HepG2 (cell line): ENCODE measurements at regions not wholly inside any gene's neighbourhood (a gene's known extent, or its start where the extent isn't known, plus 50 kb on each side); places are given as distances from the start of the nearest gene placed in this dataset.
A peak's percentile ranks its signal among the peaks of the same experiment; 100 is the strongest.

Experiments
- ATAC-seq: fragments of 200-7000 bp; cut with Tn5 transposase; 3 replicates; pipeline ENCODE4 v1.9.1; 2020; ENCODE audit warnings: mild to moderate bottlenecking, moderate library complexity
- BruUV-seq: library from RNA; stranded (reverse); fragments of 400-500 nt; replicated peaks from 2 replicates; lab custom pipeline; 2021; lab: Mats Ljungman, UMichigan
- CTCF ChIA-PET: fragments of 300-600 bp; formaldehyde crosslinking; extraction: SDS; loops from one replicate; lab custom pipeline; 2021; ENCODE audit warnings: low total read pairs, inconsistent platforms, low intra/inter-chr PET ratio; lab: Yijun Ruan, JAX
- POLR2A ChIA-PET: fragments of 350-600 bp; sonication (Branson Sonifier 250); formaldehyde crosslinking; loops from one replicate; lab custom pipeline; 2020; ENCODE audit warnings: antibody characterized with exemption, inconsistent platforms; lab: Yijun Ruan, JAX
- DNase-seq: peaks from one replicate; pipeline ENCODE4 v3.0.0-alpha.2; 2015; ENCODE audit warnings: low spot score
- FAIRE-seq: peaks from 3 replicates; lab custom pipeline; 2011; peaks lifted over from hg19 to GRCh38; lab: Jason Lieb, UNC
- H2AFZ ChIP-seq: one replicate; pipeline ENCODE4 v1.6.1; 2011; ENCODE audit warnings: low read length, inconsistent platforms
- H3K27ac ChIP-seq: fragments of 300-600 bp; 3 replicates; pipeline ENCODE4 v1.8.0; 2011; ENCODE audit warnings: mixed run types, mild to moderate bottlenecking, mixed read lengths, low read length, inconsistent platforms; ENCODE audit not compliant: insufficient read depth; ENCODE audit errors: extremely low read length
- H3K27me3 ChIP-seq, 2 experiments: fragments of 200-600 bp in 1 of 2; 2 replicates in 1 of 2; 3 replicates in 1 of 2; pipeline versions ENCODE4 v1.6.0 to v1.8.0; 2011; ENCODE audit warnings: low read length in 2 of 2, mild to moderate bottlenecking in 2 of 2, moderate library complexity in 2 of 2, inconsistent platforms in 1 of 2; ENCODE audit not compliant: insufficient read depth in 2 of 2, control insufficient read depth in 1 of 2
- H3K36me3 ChIP-seq, 2 experiments: fragments of 200-600 bp in 1 of 2; replicated peaks in 1 of 2; 2 replicates in 1 of 2; 3 replicates in 1 of 2; pipeline versions ENCODE4 v1.5.1 to v1.8.0; 2011; ENCODE audit warnings: low read length in 2 of 2, inconsistent platforms in 1 of 2; ENCODE audit not compliant: insufficient read depth in 2 of 2, control insufficient read depth in 1 of 2
- H3K4me1 ChIP-seq: 2 replicates; pipeline ENCODE4 v1.5.1; 2012; ENCODE audit warnings: low read length, inconsistent platforms; ENCODE audit not compliant: insufficient read depth
- H3K4me2 ChIP-seq: 2 replicates; pipeline ENCODE4 v1.6.0; 2011; ENCODE audit warnings: low read depth, low read length, inconsistent platforms
- H3K4me3 ChIP-seq, 3 experiments: fragments of 200-600 bp in 1 of 3; sonication (generic), shearing (Covaris generic) in 1 of 3; replicated peaks in 1 of 3; 2 replicates each; pipeline ENCODE4 v1.5.1; 2011 to 2016; ENCODE audit warnings: low read length in 3 of 3, inconsistent platforms in 2 of 3, low read depth in 2 of 3, mild to moderate bottlenecking in 2 of 3, control low read depth in 1 of 3, mixed read lengths in 1 of 3; ENCODE audit not compliant: insufficient read depth in 1 of 3
- H3K79me2 ChIP-seq: one replicate; pipeline ENCODE4 v1.6.1; 2011; ENCODE audit warnings: low read length, inconsistent platforms; ENCODE audit not compliant: insufficient read depth
- H3K9ac ChIP-seq: 2 replicates; pipeline ENCODE4 v1.6.0; 2011; ENCODE audit warnings: mild to moderate bottlenecking, low read depth, low read length, inconsistent platforms; ENCODE audit not compliant: insufficient read depth
- H3K9me3 ChIP-seq: 2 replicates; pipeline ENCODE4 v1.5.1; 2012; ENCODE audit warnings: mild to moderate bottlenecking, low read length
- H4K20me1 ChIP-seq: 2 replicates; pipeline ENCODE4 v1.6.0; 2011; ENCODE audit warnings: inconsistent platforms, mild to moderate bottlenecking, low read length, moderate library complexity; ENCODE audit not compliant: insufficient read depth
- PRDM10 ChIP-seq: sonication (generic); formaldehyde crosslinking; IDR thresholded peaks from 2 replicates; pipeline ENCODE4 v1.4.0; 2020; ENCODE audit warnings: low read depth, missing genetic modification reagents
- RCOR2 ChIP-seq: IDR thresholded peaks from 2 replicates; pipeline ENCODE4 v1.6.1; 2016; ENCODE audit warnings: missing biosample characterization, missing genetic modification reagents
- SOX13 ChIP-seq, 3 experiments: fragments of 450-650 bp in 1 of 3; sonication (generic) in 1 of 3; formaldehyde crosslinking in 1 of 3; IDR thresholded peaks in 2 of 3; conservative IDR thresholded peaks in 1 of 3; 2 replicates each; pipeline versions ENCODE4 v1.5.0 to v1.6.1; 2016 to 2020; ENCODE audit warnings: antibody characterized with exemption in 1 of 3, mild to moderate bottlenecking in 1 of 3, missing compliant biosample characterization in 1 of 3, missing genetic modification reagents in 1 of 3, moderate library complexity in 1 of 3
- TAF15 ChIP-seq: fragments of 200-400 bp; formaldehyde crosslinking; IDR thresholded peaks from one replicate; pipeline ENCODE4 v1.6.1; 2018; ENCODE audit warnings: mild to moderate bottlenecking, low read depth, low read length; ENCODE audit not compliant: poor library complexity, severe bottlenecking
- ZMYM2 ChIP-seq: sonication (generic); formaldehyde crosslinking; IDR thresholded peaks from 2 replicates; pipeline ENCODE4 v1.8.0; 2022; ENCODE audit warnings: mild to moderate bottlenecking, missing genetic modification reagents
- ZMYM3 ChIP-seq: sonication (generic); formaldehyde crosslinking; IDR thresholded peaks from 2 replicates; pipeline ENCODE4 v1.5.1; 2020; ENCODE audit warnings: mild to moderate bottlenecking, missing genetic modification reagents
- ZNF749 ChIP-seq: sonication (generic); formaldehyde crosslinking; IDR thresholded peaks from 2 replicates; pipeline ENCODE4 v1.8.0; 2022; ENCODE audit warnings: mild to moderate bottlenecking, missing genetic modification reagents, moderate library complexity, borderline replicate concordance
- WGBS: methylation state at CpG from one replicate; pipeline ENCODE4 v1.1.6; 2017; ENCODE audit warnings: low lambda C conversion rate; 5-methylcytosine and 5-hydroxymethylcytosine counted together
- in situ Hi-C: cut with HindIII; loops from 2 replicates; pipeline ENCODE4 v1.10.0; 2017; ENCODE audit warnings: low pct_unique_long_range_greater_than_20kb; ENCODE audit not compliant: extremely low pct_ligation_motif_present
- intact Hi-C: fragments of 100-400 bp; cut with micrococcal nuclease; formaldehyde crosslinking; loops from one replicate; pipeline ENCODE4 v1.10.0; 2022; ENCODE audit not compliant: unreplicated experiment

GRCh38 chr12:115558281-115558680, 719.2 kb downstream of the MED13L start (continued):
- no peak for TF ChIP-seq ZNF749 (CRISPR knock-in tag)
- TF ChIP-seq, all 625 proteins: peak for 0

DNA sequence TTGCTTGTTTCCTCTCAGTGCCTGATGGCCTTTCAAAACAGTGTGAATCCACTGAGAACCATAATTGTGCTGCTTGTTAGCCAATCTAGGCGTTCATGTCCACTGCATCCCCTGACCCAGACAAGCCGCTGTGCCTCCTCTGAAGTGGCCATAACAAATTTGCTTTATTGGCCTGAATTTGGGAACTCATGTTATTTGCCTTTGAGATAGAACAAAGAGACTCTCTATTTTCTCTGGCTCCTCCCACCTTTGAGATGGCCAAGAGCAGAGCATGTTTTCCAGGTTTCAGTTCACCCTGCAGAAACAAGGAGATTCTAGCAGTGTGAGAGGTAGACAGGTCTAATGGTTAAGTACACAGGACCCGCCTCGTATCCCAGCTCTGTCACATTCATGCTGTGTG, 723.9 kb downstream of the MED13L start:
- no peak overlapping the region for H2AFZ ChIP-seq
- DNase-seq (peak; percentile 66), FAIRE-seq (no peak), ATAC-seq (no peak)
- no peak overlapping the region for H3K4me2 ChIP-seq
- CTCF ChIA-PET = no interaction called here
- H3K36me3 ChIP-seq = no peaks in the 10 kb centered on the region
- POLR2A ChIA-PET = no interaction called here
- H4K20me1 ChIP-seq = no peaks in the 10 kb centered on the region
- H3K9me3 ChIP-seq = no peaks in the 10 kb centered on the region
- no peak overlapping the region for H3K4me3 ChIP-seq
- H3K9ac ChIP-seq = no peak overlapping the region
- BruUV-seq = no TSS peak
- no peak overlapping the region for H3K27ac ChIP-seq
- WGBS = 3% methylated on average over 4 of the region's 4 CpGs
- peaks cover 2 to 12% of the 10 kb centered on the region in 2 experiments; a peak in 2 of 5 replicates for H3K27me3 ChIP-seq
- H3K4me1 ChIP-seq = peaks cover 14% of the 10 kb centered on the region
- no peaks in the 10 kb centered on the region for H3K79me2 ChIP-seq
- in situ Hi-C loops = no loop called here
- intact Hi-C loops = no loop called here
- TF ChIP-seq SOX13 (IDR thresholded peaks at IDR 0.05) (no peak), SOX13 (CRISPR knock-in tag; conservative IDR thresholded peaks at IDR 0.05 in 1 of 2, IDR thresholded peaks at IDR 0.05 in 1 of 2) (peak in 1 of 2 experiments; percentile 25; a peak in 1 of 4 replicates), TAF15 (no peak), RCOR2 (CRISPR knock-in tag) (0 out of 2 replicates have a peak, but pooled peaks have one; percentile 19), ZMYM3 (CRISPR knock-in tag) (0 out of 2 replicates have a peak, but pooled peaks have one; percentile 41), PRDM10 (CRISPR knock-in tag) (no peak), ZMYM2 (0 out of 2 replicates have a peak, but pooled peaks have one; percentile 28)
- TF ChIP-seq, all 625 proteins: peak for 4
